ENCODE measurements at regions not wholly inside any gene's neighbourhood (a gene's known extent, or its start where the extent isn't known, plus 50 kb on each side); places are given as distances from the start of the nearest gene placed in this dataset.

- TF ChIP-seq CTCF (IDR thresholded peaks at IDR 0.05; ENCODE audit: borderline replicate concordance, extremely low read depth, low read length, poor library complexity, severe bottlenecking), result no peak
- no peak for TF ChIP-seq EZH2 (IDR thresholded peaks at IDR 0.05; ENCODE audit: borderline replicate concordance, low read depth, low read length, severe bottlenecking)
Measured at GRCh38 chr7:26034391-26034790, 117.6 kb upstream of the NFE2L3 start.
